ENCODE measurements at regions not wholly inside any gene's neighbourhood (a gene's known extent, or its start where the extent isn't known, plus 50 kb on each side); places are given as distances from the start of the nearest gene placed in this dataset.

DNA sequence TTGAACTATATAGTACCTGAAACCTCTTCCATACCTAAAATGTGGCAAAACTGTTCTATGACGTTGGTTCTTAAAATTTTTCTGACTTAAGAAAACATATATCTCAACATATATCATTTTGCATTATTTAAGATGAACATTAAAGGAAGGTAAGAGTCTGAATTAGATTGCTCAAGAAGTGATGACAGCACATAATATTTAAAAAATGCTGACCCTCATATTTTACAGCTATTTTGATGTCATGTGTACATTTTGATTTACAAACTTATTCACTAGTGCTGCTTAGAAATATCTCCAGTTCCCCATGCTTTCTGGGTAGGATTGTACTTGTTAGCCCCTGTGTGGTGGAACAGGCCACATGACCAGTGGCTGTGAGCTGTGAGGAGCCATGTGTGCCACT is 666.1 kb downstream of the SATB2 start:
- CTCF ChIA-PET = no interaction called here
- H3K4me3 Mint-ChIP-seq = no peak overlapping the region
- H3K27ac Mint-ChIP-seq = no peak overlapping the region
- no peaks in the 10 kb centered on the region for H3K36me3 Mint-ChIP-seq
- POLR2A ChIA-PET = interaction anchor here (0.5 kb wide), 1 partner anchor 394 kb away, joined by 3 read pairs; no protein-coding TSS in a partner anchor
- no peaks in the 10 kb centered on the region for H3K27me3 Mint-ChIP-seq (ENCODE audit: low read depth)
- ATAC-seq (no peak), DNase-seq (ENCODE audit: low spot score) (no peak)
- H3K4me1 Mint-ChIP-seq = peaks cover 23% of the 10 kb centered on the region
- H3K9me3 Mint-ChIP-seq = no peaks in the 10 kb centered on the region
- TF ChIP-seq ETV6 (CRISPR knock-in tag; IDR thresholded peaks at IDR 0.05) (no peak), ESRRA (CRISPR knock-in tag; IDR thresholded peaks at IDR 0.05; ENCODE audit: borderline replicate concordance) (no peak), ZNF671 (CRISPR knock-in tag; IDR thresholded peaks at IDR 0.05) (no peak), USF1 (CRISPR knock-in tag; IDR thresholded peaks at IDR 0.05) (no peak), ZSCAN18 (CRISPR knock-in tag; IDR thresholded peaks at IDR 0.05) (no peak), ZNF317 (CRISPR knock-in tag; IDR thresholded peaks at IDR 0.05; ENCODE audit: borderline replicate concordance, low read depth) (no peak), HMGA2 (CRISPR knock-in tag; IDR thresholded peaks at IDR 0.05) (no peak), TP53 (CRISPR knock-in tag; IDR thresholded peaks at IDR 0.05) (no peak), ZNF121 (CRISPR knock-in tag; IDR thresholded peaks at IDR 0.05) (no peak), ZNF263 (CRISPR knock-in tag; IDR thresholded peaks at IDR 0.05; ENCODE audit: low read depth) (no peak), ZNF219 (CRISPR knock-in tag; IDR thresholded peaks at IDR 0.05; ENCODE audit: borderline replicate concordance) (no peak), JAZF1 (CRISPR knock-in tag; IDR thresholded peaks at IDR 0.05) (no peak), ATF1 (CRISPR knock-in tag; IDR thresholded peaks at IDR 0.05) (no peak), ZNF138 (CRISPR knock-in tag; conservative IDR thresholded peaks at IDR 0.05) (no peak), TEAD4 (CRISPR knock-in tag; IDR thresholded peaks at IDR 0.05) (no peak), ZNF425 (CRISPR knock-in tag; conservative IDR thresholded peaks at IDR 0.05) (no peak)
- TF ChIP-seq, protein P1, sequence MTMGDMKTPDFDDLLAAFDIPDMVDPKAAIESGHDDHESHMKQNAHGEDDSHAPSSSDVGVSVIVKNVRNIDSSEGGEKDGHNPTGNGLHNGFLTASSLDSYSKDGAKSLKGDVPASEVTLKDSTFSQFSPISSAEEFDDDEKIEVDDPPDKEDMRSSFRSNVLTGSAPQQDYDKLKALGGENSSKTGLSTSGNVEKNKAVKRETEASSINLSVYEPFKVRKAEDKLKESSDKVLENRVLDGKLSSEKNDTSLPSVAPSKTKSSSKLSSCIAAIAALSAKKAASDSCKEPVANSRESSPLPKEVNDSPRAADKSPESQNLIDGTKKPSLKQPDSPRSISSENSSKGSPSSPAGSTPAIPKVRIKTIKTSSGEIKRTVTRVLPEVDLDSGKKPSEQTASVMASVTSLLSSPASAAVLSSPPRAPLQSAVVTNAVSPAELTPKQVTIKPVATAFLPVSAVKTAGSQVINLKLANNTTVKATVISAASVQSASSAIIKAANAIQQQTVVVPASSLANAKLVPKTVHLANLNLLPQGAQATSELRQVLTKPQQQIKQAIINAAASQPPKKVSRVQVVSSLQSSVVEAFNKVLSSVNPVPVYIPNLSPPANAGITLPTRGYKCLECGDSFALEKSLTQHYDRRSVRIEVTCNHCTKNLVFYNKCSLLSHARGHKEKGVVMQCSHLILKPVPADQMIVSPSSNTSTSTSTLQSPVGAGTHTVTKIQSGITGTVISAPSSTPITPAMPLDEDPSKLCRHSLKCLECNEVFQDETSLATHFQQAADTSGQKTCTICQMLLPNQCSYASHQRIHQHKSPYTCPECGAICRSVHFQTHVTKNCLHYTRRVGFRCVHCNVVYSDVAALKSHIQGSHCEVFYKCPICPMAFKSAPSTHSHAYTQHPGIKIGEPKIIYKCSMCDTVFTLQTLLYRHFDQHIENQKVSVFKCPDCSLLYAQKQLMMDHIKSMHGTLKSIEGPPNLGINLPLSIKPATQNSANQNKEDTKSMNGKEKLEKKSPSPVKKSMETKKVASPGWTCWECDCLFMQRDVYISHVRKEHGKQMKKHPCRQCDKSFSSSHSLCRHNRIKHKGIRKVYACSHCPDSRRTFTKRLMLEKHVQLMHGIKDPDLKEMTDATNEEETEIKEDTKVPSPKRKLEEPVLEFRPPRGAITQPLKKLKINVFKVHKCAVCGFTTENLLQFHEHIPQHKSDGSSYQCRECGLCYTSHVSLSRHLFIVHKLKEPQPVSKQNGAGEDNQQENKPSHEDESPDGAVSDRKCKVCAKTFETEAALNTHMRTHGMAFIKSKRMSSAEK (CRISPR knock-in tag; IDR thresholded peaks at IDR 0.05; ENCODE audit: borderline replicate concordance) = no peak
- TF ChIP-seq, protein P2, sequence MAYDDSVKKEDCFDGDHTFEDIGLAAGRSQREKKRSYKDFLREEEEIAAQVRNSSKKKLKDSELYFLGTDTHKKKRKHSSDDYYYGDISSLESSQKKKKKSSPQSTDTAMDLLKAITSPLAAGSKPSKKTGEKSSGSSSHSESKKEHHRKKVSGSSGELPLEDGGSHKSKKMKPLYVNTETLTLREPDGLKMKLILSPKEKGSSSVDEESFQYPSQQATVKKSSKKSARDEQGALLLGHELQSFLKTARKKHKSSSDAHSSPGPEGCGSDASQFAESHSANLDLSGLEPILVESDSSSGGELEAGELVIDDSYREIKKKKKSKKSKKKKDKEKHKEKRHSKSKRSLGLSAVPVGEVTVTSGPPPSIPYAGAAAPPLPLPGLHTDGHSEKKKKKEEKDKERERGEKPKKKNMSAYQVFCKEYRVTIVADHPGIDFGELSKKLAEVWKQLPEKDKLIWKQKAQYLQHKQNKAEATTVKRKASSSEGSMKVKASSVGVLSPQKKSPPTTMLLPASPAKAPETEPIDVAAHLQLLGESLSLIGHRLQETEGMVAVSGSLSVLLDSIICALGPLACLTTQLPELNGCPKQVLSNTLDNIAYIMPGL (CRISPR knock-in tag; IDR thresholded peaks at IDR 0.05) = no peak

Measured in WTC11 (cell line).